Activated T-cell treated with anti-CD3 and anti-CD28 coated beads, Interleukin-2, amount 50 U/mL, for 4 hours (primary cell): ENCODE measurements at regions not wholly inside any gene's neighbourhood (a gene's known extent, or its start where the extent isn't known, plus 50 kb on each side); places are given as distances from the start of the nearest gene placed in this dataset.

ENCODE experiments used
- ATAC-seq, 2 donors: fragments of 200-7000 bp; cut with Tn5 transposase; one replicate each; pipeline ENCODE4 v1.10.0; 2021
- DNase-seq: peaks from one replicate; pipeline ENCODE4 v3.0.0-alpha.2; 2020
- H3K27me3 Mint-ChIP-seq: one replicate; pipeline ENCODE4 v1.8.0; 2021; ENCODE audit warnings: low read depth, mixed read lengths
- H3K36me3 Mint-ChIP-seq: one replicate; pipeline ENCODE4 v1.8.0; 2022; ENCODE audit warnings: mixed read lengths; ENCODE audit not compliant: insufficient read depth
- H3K4me1 Mint-ChIP-seq: one replicate; pipeline ENCODE4 v1.8.0; 2021; ENCODE audit warnings: low read depth, mixed read lengths
- H3K4me3 Mint-ChIP-seq: one replicate; pipeline ENCODE4 v1.8.0; 2021; ENCODE audit warnings: mild to moderate bottlenecking, moderate library complexity, mixed read lengths
- H3K9me3 Mint-ChIP-seq: one replicate; pipeline ENCODE4 v1.8.0; 2021; ENCODE audit warnings: mixed read lengths

DNA sequence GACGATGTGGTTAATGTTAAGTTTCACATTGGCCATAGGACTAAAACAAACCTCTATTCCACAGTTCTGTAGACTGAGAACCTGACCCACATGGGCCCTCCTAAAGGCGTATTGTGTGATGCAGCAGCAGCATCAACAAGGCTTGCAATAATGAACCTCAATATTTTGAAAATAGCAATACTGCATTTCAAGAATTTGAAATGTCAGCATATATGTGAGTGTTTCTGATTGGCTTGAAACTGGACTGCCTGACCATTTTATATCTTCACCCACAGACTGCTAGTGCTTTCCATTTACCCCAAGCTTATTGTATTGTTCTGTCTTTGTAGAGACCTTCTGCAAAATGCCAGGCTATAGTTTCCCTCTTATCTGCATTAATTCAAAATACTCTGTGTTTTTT, 1122.3 kb downstream of the IGSF11 start:
- ATAC-seq: no peak
- Mint-ChIP-seq H3K4me3 (no peak overlapping the region), H3K9me3 (peaks cover 4% of the 10 kb centered on the region), H3K36me3 (no peaks in the 10 kb centered on the region), H3K27me3 (no peaks in the 10 kb centered on the region), H3K4me1 (no peaks in the 10 kb centered on the region)
- no peak for DNase-seq

DNA sequence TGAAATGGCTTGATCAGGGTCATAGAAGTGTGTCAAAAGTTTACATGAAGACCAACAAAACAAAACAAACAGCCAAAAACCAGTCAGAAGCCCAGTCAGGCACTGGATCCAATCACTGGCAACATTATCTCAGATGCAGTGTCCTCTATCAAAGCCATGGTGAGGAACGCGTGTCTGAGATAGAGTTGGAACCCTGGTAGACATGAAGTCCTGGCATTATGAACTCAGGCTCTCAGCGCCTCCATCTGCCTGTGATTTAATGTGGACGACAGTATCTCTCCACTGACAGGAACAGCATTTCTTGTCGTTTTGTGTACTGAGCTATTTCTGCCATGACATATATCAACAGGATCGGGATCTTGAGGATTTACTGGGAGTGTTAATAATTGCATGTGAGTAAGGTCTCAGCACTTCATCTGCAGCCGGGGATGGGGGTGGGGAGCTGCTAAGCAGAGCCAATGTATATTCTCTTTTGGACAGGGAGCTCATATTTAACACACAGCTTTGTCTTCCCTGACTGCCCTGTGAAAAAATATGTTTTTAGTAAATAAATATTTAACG, 1120.0 kb downstream of the IGSF11 start:
- DNase-seq: no peak
- Mint-ChIP-seq H3K36me3 (no peaks in the 10 kb centered on the region), H3K4me1 (no peaks in the 10 kb centered on the region), H3K4me3 (no peak overlapping the region), H3K27me3 (no peaks in the 10 kb centered on the region), H3K9me3 (peaks cover 4% of the 10 kb centered on the region)
- ATAC-seq: no peak

DNA sequence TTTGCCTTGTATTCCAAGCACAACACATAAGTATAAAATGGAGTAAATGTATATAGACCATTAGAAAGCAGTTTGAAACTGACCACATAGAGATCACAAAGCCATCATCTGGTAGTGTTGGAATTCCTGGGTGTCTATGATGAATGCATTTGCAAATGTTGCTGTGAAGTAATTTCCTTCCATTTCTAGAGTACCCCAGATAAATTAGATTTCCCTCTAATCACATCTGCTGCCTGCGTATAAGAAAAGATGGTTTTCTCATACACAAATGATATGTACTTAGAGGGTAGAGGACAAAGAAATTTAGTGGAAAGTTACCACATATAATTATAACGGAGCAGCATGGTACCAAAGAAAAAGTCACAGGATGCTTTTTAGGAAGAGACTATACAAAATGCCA, 1117.8 kb downstream of the IGSF11 start:
- no peak for DNase-seq
- H3K27me3 Mint-ChIP-seq: no peaks in the 10 kb centered on the region
- ATAC-seq: no peak
- no peak overlapping the region for H3K4me3 Mint-ChIP-seq
- no peaks in the 10 kb centered on the region for H3K36me3 Mint-ChIP-seq
- H3K4me1 Mint-ChIP-seq: no peaks in the 10 kb centered on the region
- H3K9me3 Mint-ChIP-seq: peaks cover 4% of the 10 kb centered on the region

DNA sequence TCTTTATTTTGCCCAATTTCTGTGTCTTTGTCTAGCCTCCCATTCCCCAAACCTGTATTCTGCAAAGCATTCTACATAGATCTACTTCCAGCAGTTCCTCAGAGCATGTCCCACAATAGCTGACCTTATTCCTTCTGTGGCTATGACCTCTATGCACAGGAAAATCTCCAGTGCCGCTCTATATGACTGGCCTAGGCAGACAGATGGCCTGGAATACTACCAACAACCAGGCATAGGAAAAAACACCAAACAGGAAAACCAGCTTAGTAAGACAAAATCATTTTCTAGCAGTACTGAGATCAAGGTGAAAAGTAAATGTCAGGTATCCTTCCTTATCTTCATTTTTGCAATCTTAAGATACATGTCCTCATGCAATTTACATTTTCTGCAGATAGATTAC, 1115.0 kb downstream of the IGSF11 start:
- ATAC-seq (no peak), DNase-seq (no peak)
- H3K9me3 Mint-ChIP-seq: no peaks in the 10 kb centered on the region
- no peak overlapping the region for H3K4me3 Mint-ChIP-seq
- H3K4me1 Mint-ChIP-seq: no peaks in the 10 kb centered on the region
- H3K36me3 Mint-ChIP-seq: no peaks in the 10 kb centered on the region
- H3K27me3 Mint-ChIP-seq: no peaks in the 10 kb centered on the region

DNA sequence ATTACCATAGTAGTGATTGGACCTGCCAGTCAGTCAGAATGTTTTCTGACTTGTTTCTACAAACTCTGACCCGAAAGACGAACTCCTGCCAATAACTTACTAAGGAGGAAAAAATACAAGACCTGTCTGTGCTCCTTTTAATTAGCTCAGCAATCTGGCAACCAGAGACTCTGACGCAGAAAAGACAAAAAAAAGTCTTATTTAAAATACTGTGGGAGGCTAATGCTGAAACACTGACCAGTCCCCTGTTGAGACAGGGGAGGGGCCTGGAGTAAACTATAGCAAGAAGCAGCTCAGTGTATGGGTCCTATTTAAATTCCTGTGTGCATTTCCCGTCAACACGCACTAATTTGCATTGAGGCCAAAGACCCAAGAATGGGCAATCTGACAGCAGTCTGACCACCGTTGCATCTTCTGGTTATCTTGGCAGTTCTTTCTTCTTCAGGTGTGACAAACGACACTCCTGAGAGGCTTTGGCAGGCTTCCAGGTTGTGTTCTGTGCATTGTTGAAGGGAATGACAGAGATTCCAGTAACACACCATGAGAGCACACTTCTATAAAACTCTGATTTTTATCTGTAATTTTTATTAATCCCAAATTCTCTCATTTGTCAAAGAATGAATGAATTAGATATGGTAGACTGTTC, 1114.3 kb downstream of the IGSF11 start:
- Mint-ChIP-seq H3K9me3 (no peaks in the 10 kb centered on the region), H3K4me1 (no peaks in the 10 kb centered on the region), H3K36me3 (no peaks in the 10 kb centered on the region), H3K4me3 (no peak overlapping the region), H3K27me3 (no peaks in the 10 kb centered on the region)
- DNase-seq: no peak
- ATAC-seq: no peak

DNA sequence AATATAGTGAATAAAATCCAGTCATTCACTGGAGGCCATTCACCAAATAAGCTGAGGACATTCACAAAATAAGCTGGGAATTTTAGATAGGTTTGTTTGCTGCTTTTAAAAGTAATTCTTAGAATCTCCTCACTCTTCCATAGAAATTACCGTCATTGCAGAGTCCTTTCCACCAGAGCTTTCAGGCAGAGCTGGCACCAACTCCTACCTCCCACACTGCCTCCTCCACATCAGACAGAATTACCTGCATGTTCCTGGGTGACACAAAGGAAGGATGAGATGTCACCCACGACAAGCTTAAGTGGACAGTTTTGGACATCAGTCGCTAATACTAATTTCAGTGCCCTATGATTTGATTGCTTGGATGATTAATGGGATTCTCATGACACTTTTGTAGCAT, 1113.2 kb downstream of the IGSF11 start:
- Mint-ChIP-seq H3K4me3 (no peak overlapping the region), H3K36me3 (no peaks in the 10 kb centered on the region), H3K27me3 (no peaks in the 10 kb centered on the region), H3K9me3 (no peaks in the 10 kb centered on the region), H3K4me1 (no peaks in the 10 kb centered on the region)
- ATAC-seq (no peak), DNase-seq (no peak)

DNA sequence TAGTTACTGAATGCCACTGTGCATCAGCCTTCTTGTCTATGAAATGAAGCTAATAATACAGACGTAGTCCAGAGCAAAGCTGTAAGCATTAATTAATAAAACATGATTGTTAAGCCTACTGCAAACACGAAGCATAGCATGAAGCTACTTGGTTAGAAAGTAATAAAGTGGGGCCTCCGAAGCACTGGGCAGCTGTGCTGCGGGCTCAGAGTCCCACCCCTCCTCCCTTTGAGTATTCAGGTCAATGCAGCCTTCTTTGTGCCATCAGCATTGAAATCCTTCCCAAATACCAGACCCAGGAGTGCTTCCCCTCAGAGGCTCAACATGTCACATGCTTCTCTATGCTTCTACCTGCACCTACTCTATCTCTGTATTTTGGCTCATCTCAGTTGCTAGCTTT, 1112.6 kb downstream of the IGSF11 start:
- no peaks in the 10 kb centered on the region for H3K36me3 Mint-ChIP-seq
- DNase-seq (no peak), ATAC-seq (no peak)
- no peak overlapping the region for H3K4me3 Mint-ChIP-seq
- H3K4me1 Mint-ChIP-seq: no peaks in the 10 kb centered on the region
- no peaks in the 10 kb centered on the region for H3K9me3 Mint-ChIP-seq
- no peaks in the 10 kb centered on the region for H3K27me3 Mint-ChIP-seq

DNA sequence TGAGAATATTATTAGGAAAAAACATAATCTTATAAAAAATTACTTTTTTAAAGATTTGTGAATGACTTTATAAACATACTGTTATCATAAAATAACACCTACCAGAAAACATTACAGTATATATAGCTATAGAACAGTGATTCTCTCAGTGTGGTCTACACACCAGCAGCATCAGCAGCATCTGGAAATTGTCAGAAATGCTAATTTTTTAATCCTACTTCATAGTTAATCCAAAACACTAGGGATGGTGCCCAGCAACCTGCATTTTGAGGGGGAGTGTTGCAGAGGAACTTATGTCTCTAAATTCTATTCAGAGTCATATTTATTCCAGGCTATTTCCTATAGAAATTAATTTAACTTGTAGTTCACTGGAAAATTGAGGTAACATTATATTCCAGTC, 1107.8 kb downstream of the IGSF11 start:
- Mint-ChIP-seq H3K4me1 (no peaks in the 10 kb centered on the region), H3K36me3 (no peaks in the 10 kb centered on the region), H3K27me3 (no peaks in the 10 kb centered on the region), H3K4me3 (no peak overlapping the region), H3K9me3 (no peaks in the 10 kb centered on the region)
- no peak for ATAC-seq
- DNase-seq: no peak

DNA sequence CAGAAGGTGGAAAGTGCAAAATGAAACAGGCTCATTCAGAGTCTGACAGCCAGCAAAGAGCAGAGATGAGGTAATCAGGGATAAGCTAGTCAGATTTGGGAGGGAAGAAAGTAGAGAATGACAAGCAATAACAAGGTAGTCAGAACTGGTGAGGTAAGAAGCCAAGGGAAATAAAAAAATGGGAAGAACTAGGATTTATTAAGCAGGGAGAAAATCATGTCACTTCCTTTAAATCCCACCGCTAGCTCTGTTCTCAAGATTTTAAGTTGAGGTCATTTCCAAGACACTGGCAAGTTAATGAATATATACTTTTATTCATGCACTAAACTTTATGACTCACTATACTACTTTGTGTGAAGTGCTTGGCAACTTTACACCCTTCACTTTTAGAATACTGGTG, 1106.8 kb downstream of the IGSF11 start:
- ATAC-seq: no peak
- Mint-ChIP-seq H3K27me3 (no peaks in the 10 kb centered on the region), H3K36me3 (no peaks in the 10 kb centered on the region)

DNA sequence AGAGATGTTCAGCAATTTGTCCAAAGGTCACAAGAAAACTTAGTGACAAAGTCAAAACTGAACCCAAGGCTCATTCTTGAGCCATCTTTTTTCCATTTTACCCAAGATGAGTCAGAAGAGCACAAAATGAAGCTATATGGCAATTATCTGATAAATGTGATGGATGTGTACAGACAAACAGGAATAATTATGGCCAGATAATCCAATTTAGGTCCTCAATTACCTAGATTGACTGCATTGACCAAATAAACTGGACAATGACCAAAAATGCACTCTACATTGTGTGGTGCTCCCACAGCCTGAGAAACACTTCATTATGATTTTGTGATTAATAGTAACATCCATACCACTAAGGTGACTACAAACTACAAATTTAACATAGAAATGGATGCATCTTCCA, 1105.8 kb downstream of the IGSF11 start:
- no peak for ATAC-seq
- Mint-ChIP-seq H3K4me1 (no peaks in the 10 kb centered on the region), H3K9me3 (no peaks in the 10 kb centered on the region), H3K27me3 (no peaks in the 10 kb centered on the region), H3K36me3 (no peaks in the 10 kb centered on the region), H3K4me3 (no peak overlapping the region)
- no peak for DNase-seq

More for the DNA sequence above, 1106.8 kb downstream of the IGSF11 start:
- Mint-ChIP-seq H3K4me3 (no peak overlapping the region), H3K9me3 (no peaks in the 10 kb centered on the region), H3K4me1 (no peaks in the 10 kb centered on the region)
- DNase-seq: no peak

DNA sequence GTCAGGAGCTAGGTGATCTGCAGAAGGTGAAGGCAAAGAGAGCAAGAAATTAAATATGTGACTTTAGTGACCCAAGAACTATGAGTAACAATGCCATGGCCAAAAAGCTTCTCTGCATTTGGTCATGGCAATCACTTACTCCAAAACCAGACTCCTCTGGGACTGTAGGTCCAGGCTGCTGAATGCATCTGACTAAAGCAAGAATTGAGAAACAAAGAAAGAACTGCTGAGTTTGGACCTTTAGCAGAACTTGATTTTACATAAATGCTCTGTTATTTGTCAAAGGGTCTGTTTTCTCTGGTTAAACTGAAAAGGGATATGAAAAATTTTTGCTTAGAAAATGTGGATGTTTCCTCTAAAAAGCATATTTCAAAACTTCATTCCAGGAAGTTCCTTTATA, 1102.2 kb downstream of the IGSF11 start:
- DNase-seq (no peak), ATAC-seq (no peak)
- Mint-ChIP-seq H3K4me1 (no peaks in the 10 kb centered on the region), H3K36me3 (no peaks in the 10 kb centered on the region), H3K4me3 (no peak overlapping the region), H3K9me3 (no peaks in the 10 kb centered on the region), H3K27me3 (no peaks in the 10 kb centered on the region)

DNA sequence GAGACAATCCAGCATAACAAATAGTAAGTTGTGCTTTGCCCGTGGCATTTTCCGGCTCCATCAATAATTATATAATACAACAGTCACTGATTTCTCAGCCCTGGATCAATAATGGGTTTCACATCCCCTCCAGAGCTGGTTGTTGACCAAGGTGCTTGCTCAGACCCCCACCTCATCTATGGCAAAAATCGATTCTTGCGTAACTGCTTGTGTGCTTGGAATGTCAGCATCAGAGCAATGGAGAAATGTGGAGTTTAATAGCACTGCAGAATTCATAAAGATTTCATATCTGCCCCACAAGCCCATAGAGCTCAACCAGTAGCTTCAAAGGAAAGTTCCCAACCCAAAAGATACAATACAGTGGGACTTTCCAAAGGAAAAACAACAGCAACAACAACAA, 1098.5 kb downstream of the IGSF11 start:
- H3K36me3 Mint-ChIP-seq: no peaks in the 10 kb centered on the region
- no peaks in the 10 kb centered on the region for H3K27me3 Mint-ChIP-seq
- no peaks in the 10 kb centered on the region for H3K4me1 Mint-ChIP-seq
- H3K9me3 Mint-ChIP-seq: peaks cover 12% of the 10 kb centered on the region
- no peak overlapping the region for H3K4me3 Mint-ChIP-seq
- DNase-seq: no peak
- no peak for ATAC-seq

DNA sequence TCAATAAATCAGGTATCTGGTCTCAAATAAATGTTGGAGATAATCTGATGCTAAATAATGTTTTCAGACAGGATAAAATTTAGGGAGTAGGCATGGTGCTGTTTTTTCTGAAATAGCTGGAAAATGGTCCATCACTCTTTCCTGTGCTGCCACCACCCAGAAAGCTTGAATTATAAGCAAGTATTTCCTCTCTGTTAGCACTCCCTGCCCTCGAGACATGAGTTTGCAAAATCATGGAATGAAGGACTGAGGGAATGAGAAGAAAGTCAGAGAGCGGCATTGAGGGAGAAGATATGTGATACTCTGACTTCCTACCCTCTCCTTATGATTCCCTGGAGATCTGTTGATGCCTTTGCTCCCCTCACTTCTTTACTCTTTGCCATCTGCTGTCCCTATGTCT, 1095.7 kb downstream of the IGSF11 start:
- H3K4me3 Mint-ChIP-seq: no peak overlapping the region
- H3K27me3 Mint-ChIP-seq: no peaks in the 10 kb centered on the region
- DNase-seq: no peak
- no peak for ATAC-seq
- H3K9me3 Mint-ChIP-seq: peaks cover 12% of the 10 kb centered on the region
- no peaks in the 10 kb centered on the region for H3K36me3 Mint-ChIP-seq
- no peaks in the 10 kb centered on the region for H3K4me1 Mint-ChIP-seq

DNA sequence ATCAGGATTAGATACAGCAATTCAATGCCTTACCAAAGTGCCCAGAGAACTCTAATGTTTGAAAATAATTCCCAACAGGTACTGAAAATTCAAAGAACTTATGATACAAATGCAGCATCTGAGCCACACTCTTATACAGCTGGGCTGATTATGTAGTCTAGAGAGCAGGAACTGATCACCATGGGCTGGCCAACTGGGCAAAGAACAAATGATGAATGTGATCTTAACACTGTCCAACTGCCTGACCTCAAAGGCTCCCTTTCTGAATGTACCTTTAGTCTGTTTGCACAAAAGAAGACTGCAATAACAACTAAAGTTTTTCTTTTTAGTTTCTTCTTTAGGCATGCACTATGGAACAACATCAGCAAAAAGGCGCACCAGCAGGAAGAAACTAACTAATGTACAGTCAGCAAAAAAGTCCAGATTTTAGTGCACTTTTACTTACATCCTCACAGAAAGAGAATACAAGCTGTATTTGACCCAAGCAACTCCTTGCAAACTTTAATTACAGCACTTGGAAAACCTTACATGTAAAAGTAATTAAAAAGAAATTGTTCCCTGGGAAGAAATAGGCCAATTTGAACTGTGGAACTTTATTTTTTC, 1095.1 kb downstream of the IGSF11 start:
- Mint-ChIP-seq H3K4me1 (no peaks in the 10 kb centered on the region), H3K9me3 (peaks cover 12% of the 10 kb centered on the region), H3K27me3 (no peaks in the 10 kb centered on the region), H3K36me3 (no peaks in the 10 kb centered on the region), H3K4me3 (no peak overlapping the region)
- DNase-seq (no peak), ATAC-seq (no peak)

DNA sequence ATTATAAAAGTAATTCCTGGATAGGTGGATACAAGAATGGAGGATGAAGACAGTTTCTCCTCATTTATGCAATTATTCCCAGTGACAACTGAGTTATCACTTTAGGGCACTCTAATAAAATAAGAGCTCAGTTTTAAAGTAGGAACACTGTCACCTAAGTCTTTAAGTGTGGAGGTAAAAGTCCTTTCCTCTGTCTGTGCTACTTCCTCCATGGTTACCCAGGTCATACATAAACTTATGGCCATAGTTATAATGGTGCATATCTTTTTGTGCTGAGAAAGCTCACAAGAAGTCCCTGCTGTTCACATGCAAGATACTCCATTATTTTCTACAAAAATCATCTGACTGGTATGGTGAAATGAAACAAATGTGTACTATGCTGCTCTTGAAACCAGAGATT, 1093.6 kb downstream of the IGSF11 start:
- no peaks in the 10 kb centered on the region for H3K36me3 Mint-ChIP-seq
- ATAC-seq (no peak), DNase-seq (no peak)
- H3K9me3 Mint-ChIP-seq: peaks cover 12% of the 10 kb centered on the region
- no peaks in the 10 kb centered on the region for H3K4me1 Mint-ChIP-seq
- H3K27me3 Mint-ChIP-seq: no peaks in the 10 kb centered on the region
- H3K4me3 Mint-ChIP-seq: no peak overlapping the region
